ENCODE measurements at regions not wholly inside any gene's neighbourhood (a gene's known extent, or its start where the extent isn't known, plus 50 kb on each side); places are given as distances from the start of the nearest gene placed in this dataset.

- H3K18ac ChIP-seq (ENCODE audit: extremely low read depth, low read length): no peak overlapping the region
- no peaks in the 10 kb centered on the region for H4K20me1 ChIP-seq (replicated peaks in 1 of 2; ENCODE audit: control insufficient read depth in 1 of 2, insufficient read depth in 2 of 2, low read length in 2 of 2)
- H2AFZ ChIP-seq (ENCODE audit: low read length): no peak overlapping the region
- no peak for DNase-seq (ENCODE audit: low read depth in 1 of 2, low spot score in 2 of 2)
- H2BK120ac ChIP-seq (replicated peaks; ENCODE audit: low read depth, low read length): no peak overlapping the region
- 100% methylated on average over 1 of the region's 1 CpG; no CpG with 5 or more reads in 1 of the 2 experiments for WGBS, 2 experiments (ENCODE audit: extremely low coverage in 1 of 2, insufficient coverage in 1 of 2, insufficient read length in 1 of 2, insufficient replicate concordance in 2 of 2, low coverage in 1 of 2, low lambda C conversion rate in 2 of 2, missing lambda C conversion rate in 1 of 2)
- H3K4me2 ChIP-seq (ENCODE audit: insufficient read depth in 1 of 2, low read depth in 2 of 2, low read length in 2 of 2): no peak overlapping the region
- H3K56ac ChIP-seq (replicated peaks; ENCODE audit: insufficient read length, low read depth, low read length): no peak overlapping the region
- no peak overlapping the region for H2BK5ac ChIP-seq (ENCODE audit: low read depth, low read length)
- H4K8ac ChIP-seq (ENCODE audit: extremely low read depth, insufficient read depth, low read length): no peak overlapping the region
- no peaks in the 10 kb centered on the region for H3K36me3 ChIP-seq (ENCODE audit: control insufficient read depth in 2 of 4, insufficient read depth in 4 of 4, low read length in 3 of 4)
- H3K79me1 ChIP-seq (ENCODE audit: low read depth, low read length): no peaks in the 10 kb centered on the region
- H2AK5ac ChIP-seq (ENCODE audit: low read depth, low read length): no peak overlapping the region
- no peak overlapping the region for H4K91ac ChIP-seq (replicated peaks; ENCODE audit: insufficient read length, low read length)
- no peak overlapping the region for H3K23ac ChIP-seq (ENCODE audit: insufficient read length)
- no peak overlapping the region for H2BK12ac ChIP-seq (ENCODE audit: low read depth, low read length)
- H3K27me3 ChIP-seq (replicated peaks in 1 of 4; ENCODE audit: control insufficient read depth in 3 of 4, extremely low read depth in 1 of 4, insufficient read depth in 3 of 4, low read length in 3 of 4): peaks cover 0 to 1% (median 0%) of the 10 kb centered on the region in 4 experiments; a peak in 1 of 7 replicates
- no peaks in the 10 kb centered on the region for H3K4me1 ChIP-seq (replicated peaks in 1 of 4; ENCODE audit: control insufficient read depth in 3 of 4, insufficient read depth in 4 of 4, low read length in 3 of 4)
- H3K9ac ChIP-seq (replicated peaks in 1 of 4; ENCODE audit: extremely low read depth in 1 of 4, low read depth in 3 of 4, low read length in 3 of 4): no peak overlapping the region
- H3K4ac ChIP-seq (replicated peaks; ENCODE audit: insufficient read length, low read depth, low read length): no peak overlapping the region
- no peak overlapping the region for H3K14ac ChIP-seq (ENCODE audit: insufficient read length)
- H2BK15ac ChIP-seq (ENCODE audit: low read length): no peak overlapping the region
- H3K79me2 ChIP-seq (ENCODE audit: control insufficient read depth in 1 of 2, insufficient read depth in 2 of 2, low read length in 2 of 2): no peaks in the 10 kb centered on the region
- no peak overlapping the region for H2BK20ac ChIP-seq (ENCODE audit: low read length)
- POLR2A ChIA-PET (ENCODE audit: partially characterized antibody): no interaction called here
- TF ChIP-seq NRF1 (IDR thresholded peaks at IDR 0.05; ENCODE audit: low read depth, low read length) (no peak), HDAC2 (IDR thresholded peaks at IDR 0.05; ENCODE audit: borderline replicate concordance in 1 of 2, low read depth in 2 of 2, low read length in 2 of 2) (no peak), SRF (IDR thresholded peaks at IDR 0.05; ENCODE audit: low read depth, low read length) (no peak), JUN (IDR thresholded peaks at IDR 0.05; ENCODE audit: low read depth, low read length) (no peak), PHF8 (conservative IDR thresholded peaks at IDR 0.05; ENCODE audit: low read depth, low read length) (no peak), POLR2AphosphoS5 (IDR thresholded peaks at IDR 0.05; ENCODE audit: low read depth, low read length) (no peak)
- no peak for FAIRE-seq
- no peak overlapping the region for H4K5ac ChIP-seq (ENCODE audit: insufficient read length, low read depth, low read length)
- peaks cover 3 to 5% of the 10 kb centered on the region in 2 experiments; a peak in 2 of 4 replicates for H3K9me3 ChIP-seq (ENCODE audit: insufficient read depth in 2 of 2, low read depth in 1 of 2, low read length in 1 of 2)
- H3K23me2 ChIP-seq (ENCODE audit: low read depth, low read length): no peaks in the 10 kb centered on the region
- no peak overlapping the region for H3K4me3 ChIP-seq (ENCODE audit: extremely low read depth in 1 of 4, insufficient read depth in 2 of 4, low read depth in 3 of 4, low read length in 4 of 4)
- CTCF ChIA-PET (ENCODE audit: partially characterized antibody): interaction anchor here (1.0 kb wide), 1 partner anchor 29 kb away, joined by 3 read pairs; no protein-coding TSS in a partner anchor
- H3K27ac ChIP-seq (ENCODE audit: low read depth, low read length): no peak overlapping the region
Observed at GRCh38 chr1:95558791-95559190, 324.8 kb downstream of the RWDD3 start.

Data from H1 (cell line).